HG02798 (cell line): ENCODE measurements at regions not wholly inside any gene's neighbourhood (a gene's known extent, or its start where the extent isn't known, plus 50 kb on each side); places are given as distances from the start of the nearest gene placed in this dataset.

Source experiments
- ATAC-seq: cut with Tn5 transposase; IDR thresholded peaks from one replicate; pipeline ENCODE4 v1.9.1; 2021; ENCODE audit warnings: mild to moderate bottlenecking; ENCODE audit not compliant: unreplicated experiment, poor library complexity

GRCh38 chr9:111198936-111199335 is 131.1 kb downstream of the OR2K2 start:
- no peak for ATAC-seq

- no peak for ATAC-seq
Observed at GRCh38 chr9:111197256-111197655, 132.8 kb downstream of the OR2K2 start.

GRCh38 chr9:111195766-111196165 is 134.3 kb downstream of the OR2K2 start:
- ATAC-seq = no peak

- no peak for ATAC-seq
Observed at GRCh38 chr9:111193095-111193494, 136.9 kb downstream of the OR2K2 start.

- ATAC-seq = no peak
Observed at GRCh38 chr9:111192650-111193049, 137.4 kb downstream of the OR2K2 start.

DNA sequence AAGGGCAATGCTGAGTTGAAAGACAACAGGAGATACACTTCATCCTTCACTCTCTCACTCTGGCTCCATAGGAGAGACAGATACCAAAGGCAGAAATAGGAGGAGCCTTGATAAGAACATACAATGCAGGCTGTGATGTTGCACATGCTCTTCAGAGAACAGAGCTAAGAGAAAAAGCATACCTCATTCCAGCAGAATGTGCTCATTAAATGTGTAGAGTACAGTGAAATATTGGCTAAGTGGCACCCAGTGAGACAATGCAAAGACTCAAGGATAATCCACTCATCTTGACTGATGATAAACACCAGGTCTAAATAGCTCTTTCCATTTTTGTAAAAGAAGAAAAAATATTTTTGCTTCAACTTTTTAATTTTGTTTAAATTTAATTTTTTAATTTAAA is 139.7 kb downstream of the OR2K2 start:
- ATAC-seq = no peak

DNA sequence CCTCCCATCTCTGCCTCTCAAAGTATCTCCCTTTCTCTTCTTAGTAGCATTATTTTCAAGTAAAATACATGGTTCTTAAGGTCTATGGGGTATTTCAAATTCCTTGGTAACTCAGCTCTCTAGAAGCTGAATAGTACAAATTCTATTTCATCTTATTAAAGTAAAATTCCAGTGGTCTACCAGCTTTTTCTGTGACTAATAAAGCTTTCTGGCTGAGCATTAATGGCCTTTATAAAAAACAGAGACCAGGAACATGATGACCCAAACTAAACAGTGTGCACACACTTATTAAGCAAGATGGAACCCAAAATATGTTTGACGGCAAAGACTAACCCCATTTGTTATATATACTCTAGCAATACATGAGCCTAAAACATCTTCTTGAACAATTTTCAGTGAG is 142.6 kb downstream of the OR2K2 start:
- no peak for ATAC-seq

DNA sequence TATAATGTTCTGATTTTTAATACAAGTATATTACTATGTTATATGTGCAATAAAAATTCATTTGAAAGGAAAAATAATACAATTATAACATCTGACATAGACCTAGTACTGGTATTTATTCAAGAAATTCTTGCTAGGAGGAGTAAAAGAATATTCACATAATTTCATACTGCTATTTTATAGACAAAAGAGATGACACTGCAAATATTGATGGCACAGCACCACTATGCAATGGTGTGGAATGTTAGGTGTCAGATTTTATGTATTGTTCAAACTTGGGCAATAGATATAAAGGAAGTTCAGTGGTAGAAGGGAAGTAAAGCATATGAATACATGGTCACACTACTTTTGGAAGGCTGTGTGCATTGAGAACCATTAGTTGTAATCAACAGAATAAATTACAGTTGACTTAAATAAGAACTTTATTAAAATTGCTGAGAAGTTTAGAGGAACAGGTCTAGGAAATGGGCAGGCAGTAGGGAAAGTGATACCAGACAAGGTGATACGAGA is 143.9 kb downstream of the OR2K2 start:
- ATAC-seq = no peak

GRCh38 chr9:111180811-111181210 is 142.5 kb upstream of the LPAR1 start:
- no peak for ATAC-seq

DNA sequence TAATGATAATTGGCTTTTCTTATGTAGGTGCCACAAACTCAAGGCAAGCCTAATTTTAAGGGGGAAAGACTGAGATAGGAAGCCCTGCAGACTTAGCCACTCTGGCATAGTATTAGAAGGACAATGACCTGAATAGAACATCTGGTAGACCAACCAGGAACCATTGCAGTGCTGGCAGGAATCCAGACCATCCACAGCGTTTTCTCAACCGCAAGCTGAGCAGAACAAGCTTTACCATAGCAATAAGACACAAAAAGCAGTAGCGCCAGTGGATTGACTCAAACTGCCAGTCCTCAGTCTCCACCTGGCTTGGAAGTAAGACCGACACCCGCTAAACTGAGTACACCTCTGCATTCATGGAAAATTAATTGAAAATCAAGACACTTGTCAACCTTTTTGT is 141.3 kb upstream of the LPAR1 start:
- ATAC-seq = no peak

- ATAC-seq = no peak
Observed at GRCh38 chr9:111178331-111179055, 140.2 kb upstream of the LPAR1 start.

GRCh38 chr9:111176511-111176910 is 138.2 kb upstream of the LPAR1 start:
- ATAC-seq = no peak

DNA sequence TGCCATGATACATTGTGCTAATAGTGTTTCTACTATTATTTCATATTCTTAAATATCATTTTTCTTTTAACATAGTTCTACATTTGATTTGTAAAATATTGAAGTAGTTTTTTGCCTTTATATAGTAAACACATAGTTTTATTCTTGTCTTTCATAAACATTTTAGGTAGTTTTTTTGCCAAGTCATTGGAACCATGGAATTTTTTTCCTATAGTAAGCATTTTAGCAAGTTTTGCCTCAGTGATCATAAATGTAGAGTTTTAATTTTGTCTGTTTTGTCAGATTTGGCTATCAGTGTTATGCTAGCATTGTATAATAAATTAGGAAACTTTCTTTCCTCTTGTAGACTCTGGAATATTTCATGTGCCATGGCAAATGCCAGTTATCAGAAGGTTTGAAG is 137.1 kb upstream of the LPAR1 start:
- ATAC-seq = no peak

DNA sequence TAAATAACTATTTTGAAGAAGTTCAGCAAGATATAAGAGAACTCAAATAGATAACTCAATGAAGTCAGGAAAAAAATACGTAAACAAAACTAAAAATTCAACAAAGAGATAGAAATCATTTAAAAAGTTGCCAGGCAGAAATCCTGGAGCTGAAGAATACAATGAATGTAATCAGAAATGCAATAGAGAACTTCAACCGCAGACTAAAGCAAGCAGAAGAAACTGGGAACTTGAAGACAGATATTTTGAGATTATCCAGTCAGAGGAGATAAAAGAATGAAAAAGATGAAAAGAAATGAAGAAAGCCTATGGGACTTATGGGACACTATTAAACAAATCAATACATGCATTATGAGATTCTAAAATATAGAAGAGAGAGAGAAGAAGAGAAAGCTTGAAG is 129.1 kb upstream of the LPAR1 start:
- ATAC-seq = no peak

DNA sequence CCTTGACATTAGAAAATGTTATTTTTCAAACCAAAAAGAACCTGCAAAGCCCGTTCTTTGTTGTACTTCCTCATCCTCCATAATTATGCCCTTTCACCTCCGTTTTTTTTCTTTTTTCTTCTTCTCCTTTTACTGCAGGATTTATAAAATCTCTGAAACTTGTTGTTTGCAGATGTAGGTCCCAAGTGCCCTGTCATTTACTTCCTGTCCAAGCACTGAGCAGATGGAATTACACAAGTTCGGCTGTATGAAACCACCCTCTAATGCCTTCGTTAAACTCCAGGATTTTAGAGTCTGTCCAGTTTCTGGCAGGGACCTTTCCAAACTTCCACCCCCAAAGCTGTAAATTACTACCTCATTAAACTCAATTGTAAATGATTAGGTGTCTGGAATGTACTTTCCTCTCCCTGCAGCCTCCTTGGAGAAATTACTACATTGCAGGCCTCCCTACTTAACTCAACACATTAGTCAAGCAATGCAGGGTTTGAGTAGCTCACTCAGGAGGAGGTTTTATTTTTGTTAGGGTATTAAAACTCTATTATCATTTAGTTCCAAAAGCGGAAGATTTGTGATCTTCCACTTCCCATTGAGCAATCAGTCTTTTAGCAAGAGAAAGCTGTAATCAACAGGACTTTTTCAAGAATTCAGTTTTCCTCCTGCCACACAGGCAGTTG is 125.6 kb upstream of the LPAR1 start:
- no peak for ATAC-seq

DNA sequence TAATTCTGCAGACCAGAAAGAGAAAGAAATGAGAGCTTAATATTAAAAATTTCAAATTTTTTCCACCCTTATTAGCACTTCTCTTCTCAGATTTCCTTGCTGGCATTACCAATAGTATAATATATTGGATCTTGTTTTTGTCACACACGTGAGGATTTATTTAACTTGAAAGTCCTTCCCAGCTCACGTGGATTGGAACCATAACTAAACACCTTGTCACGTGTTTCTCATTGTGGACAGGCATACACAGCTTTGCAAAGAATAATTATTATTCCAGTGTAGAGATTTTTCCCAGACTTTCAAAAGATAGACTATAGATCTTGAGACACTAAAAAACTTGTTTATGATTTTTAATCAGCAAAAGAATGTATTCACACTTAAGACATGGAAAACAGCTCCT is 123.8 kb upstream of the LPAR1 start:
- ATAC-seq = no peak

DNA sequence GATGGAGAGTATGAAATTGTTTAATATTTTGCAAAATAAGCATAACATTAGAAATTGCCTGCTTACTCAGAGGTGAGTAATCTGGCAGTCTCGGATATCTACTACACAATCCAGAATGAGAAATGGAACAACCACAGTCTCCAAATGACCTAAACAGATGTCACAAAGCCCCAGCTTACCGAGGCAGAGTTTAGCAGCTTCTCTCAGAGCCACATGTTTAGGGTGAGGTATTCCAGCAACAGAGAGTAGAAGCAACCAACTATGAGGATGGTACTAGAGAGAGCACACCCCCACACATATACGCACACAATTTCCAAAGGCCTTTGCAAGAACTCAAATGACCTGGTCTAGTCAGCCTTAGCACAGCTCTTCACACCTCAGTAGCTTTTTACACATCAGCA is 122.7 kb upstream of the LPAR1 start:
- no peak for ATAC-seq

- ATAC-seq = no peak
Observed at GRCh38 chr9:111158999-111159398, 120.7 kb upstream of the LPAR1 start.

DNA sequence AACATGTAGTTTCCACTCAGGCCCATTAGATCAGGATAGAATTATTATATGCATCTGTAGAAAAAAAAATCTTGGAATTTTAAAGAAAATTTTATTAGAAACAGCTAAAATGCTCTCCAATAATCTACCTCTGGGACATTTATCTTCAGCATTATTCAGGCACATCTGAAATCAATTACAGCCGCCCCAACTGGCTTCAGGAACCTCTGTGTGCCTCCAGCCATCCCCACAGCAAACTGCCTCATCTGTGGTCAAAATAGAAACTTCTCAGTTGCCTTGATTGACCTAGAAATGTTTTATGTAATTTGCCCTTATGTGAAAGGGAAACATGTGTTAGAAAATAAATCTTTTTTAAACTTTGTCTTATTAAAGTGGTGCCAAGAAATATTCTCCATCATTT is 120.1 kb upstream of the LPAR1 start:
- no peak for ATAC-seq

DNA sequence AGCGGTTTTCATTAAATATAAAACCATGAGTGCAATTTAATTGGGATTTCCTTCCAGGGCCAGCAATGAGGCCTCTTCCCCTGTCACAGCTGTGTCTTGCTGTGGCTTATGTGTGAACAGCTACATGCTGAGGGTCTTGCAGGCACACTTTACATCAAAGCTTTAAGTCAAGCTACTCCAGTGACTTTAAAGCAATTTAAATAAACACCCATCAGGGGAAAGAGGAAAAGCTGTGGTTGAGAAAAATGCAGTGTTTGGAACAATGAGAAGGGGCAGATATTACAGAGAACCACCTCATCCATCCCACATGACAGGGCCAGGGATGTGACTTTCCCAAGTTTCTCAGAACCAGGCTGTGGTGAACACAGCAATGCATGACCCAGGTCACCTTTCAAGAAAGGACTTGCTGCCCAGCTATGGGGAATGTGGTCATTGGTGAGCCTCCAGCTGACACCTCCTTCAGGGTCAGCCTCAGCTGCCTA is 115.9 kb upstream of the LPAR1 start:
- no peak for ATAC-seq

- no peak for ATAC-seq
Observed at GRCh38 chr9:111152614-111153406, 114.5 kb upstream of the LPAR1 start.
